Neuronal stem cell (in vitro differentiated cells): ENCODE measurements at regions not wholly inside any gene's neighbourhood (a gene's known extent, or its start where the extent isn't known, plus 50 kb on each side); places are given as distances from the start of the nearest gene placed in this dataset.
"Not testable (repeated sequence)": the region's sequence is repeated elsewhere in the genome, so short reads cannot be mapped to it uniquely, and the experiment has no call there.

Experiments used
- DNase-seq: peaks from one replicate; pipeline ENCODE4 v3.0.0-alpha.2; 2013; ENCODE audit warnings: low spot score
- H2AFZ ChIP-seq: one replicate; pipeline ENCODE4 v1.6.1; 2013; ENCODE audit warnings: mild to moderate bottlenecking, low read length, inconsistent platforms
- H2AK5ac ChIP-seq: 2 replicates; pipeline ENCODE4 v1.6.1; 2013; ENCODE audit warnings: low read depth, mild to moderate bottlenecking, inconsistent platforms, low read length, moderate library complexity, mixed read lengths
- H2BK120ac ChIP-seq: 2 replicates; pipeline ENCODE4 v1.6.1; 2013; ENCODE audit warnings: low read depth, mild to moderate bottlenecking, inconsistent platforms, low read length, moderate library complexity, mixed read lengths
- H2BK12ac ChIP-seq: one replicate; pipeline ENCODE4 v1.6.1; 2013; ENCODE audit warnings: low read length, inconsistent platforms
- H2BK15ac ChIP-seq: 2 replicates; pipeline ENCODE4 v1.6.1; 2013; ENCODE audit warnings: mild to moderate bottlenecking, low read length, inconsistent platforms, mixed read lengths
- H2BK5ac ChIP-seq: one replicate; pipeline ENCODE4 v1.6.1; 2013; ENCODE audit warnings: inconsistent platforms, mild to moderate bottlenecking, low read length, moderate library complexity
- H3K14ac ChIP-seq: one replicate; pipeline ENCODE4 v1.6.1; 2013; ENCODE audit warnings: low read length, inconsistent platforms
- H3K18ac ChIP-seq: 2 replicates; pipeline ENCODE4 v1.6.1; 2013; ENCODE audit warnings: low read length, inconsistent platforms
- H3K23ac ChIP-seq: 2 replicates; pipeline ENCODE4 v1.6.1; 2013; ENCODE audit warnings: low read depth, mild to moderate bottlenecking, mixed read lengths, low read length, inconsistent platforms; ENCODE audit not compliant: poor library complexity
- H3K27ac ChIP-seq: replicated peaks from 3 replicates; pipeline ENCODE4 v1.5.1; 2013; ENCODE audit warnings: low read length, inconsistent platforms
- H3K27me3 ChIP-seq, 3 experiments: 2 replicates each; pipeline ENCODE4 v1.6.1; 2013; ENCODE audit warnings: low read length in 3 of 3, mild to moderate bottlenecking in 2 of 3, inconsistent platforms in 1 of 3, low read depth in 1 of 3, mixed read lengths in 1 of 3, moderate library complexity in 1 of 3; ENCODE audit not compliant: control insufficient read depth in 3 of 3, insufficient read depth in 3 of 3
- H3K36me3 ChIP-seq, 2 donors: replicated peaks in 1 of 2; 2 replicates each; pipeline ENCODE4 v1.6.1; 2013; ENCODE audit warnings: low read length in 2 of 2; ENCODE audit not compliant: control insufficient read depth in 2 of 2, insufficient read depth in 2 of 2
- H3K4ac ChIP-seq: 2 replicates; pipeline ENCODE4 v1.6.1; 2013; ENCODE audit warnings: inconsistent platforms, mild to moderate bottlenecking, low read length, moderate library complexity
- H3K4me1 ChIP-seq, 2 donors: 1 replicate in 1 of 2; 2 replicates in 1 of 2; pipeline ENCODE4 v1.6.1; 2013; ENCODE audit warnings: low read length in 2 of 2, low read depth in 1 of 2; ENCODE audit not compliant: control insufficient read depth in 2 of 2, insufficient read depth in 1 of 2
- H3K4me2 ChIP-seq: one replicate; pipeline ENCODE4 v1.6.1; 2013; ENCODE audit warnings: mild to moderate bottlenecking, low read length, inconsistent platforms; ENCODE audit not compliant: insufficient read depth, poor library complexity, severe bottlenecking
- H3K4me3 ChIP-seq, 2 donors: 2 replicates each; pipeline ENCODE4 v1.5.1; 2013; ENCODE audit warnings: low read length in 2 of 2, mild to moderate bottlenecking in 2 of 2, inconsistent platforms in 1 of 2, moderate library complexity in 1 of 2
- H3K79me1 ChIP-seq: one replicate; pipeline ENCODE4 v1.6.1; 2013; ENCODE audit warnings: low read depth, mild to moderate bottlenecking, inconsistent platforms, low read length, moderate library complexity
- H3K9ac ChIP-seq: one replicate; pipeline ENCODE4 v1.6.1; 2013; ENCODE audit warnings: mild to moderate bottlenecking, low read depth, low read length, inconsistent platforms; ENCODE audit not compliant: poor library complexity
- H3K9me3 ChIP-seq, 2 donors: replicated peaks in 1 of 2; 2 replicates each; pipeline versions ENCODE3 to v1.6.1; 2013; ENCODE audit warnings: low read length in 2 of 2, mild to moderate bottlenecking in 2 of 2, inconsistent platforms in 1 of 2, low read depth in 1 of 2, mixed read lengths in 1 of 2, moderate library complexity in 1 of 2; ENCODE audit not compliant: control insufficient read depth in 2 of 2, insufficient read depth in 1 of 2
- H4K8ac ChIP-seq: one replicate; pipeline ENCODE4 v1.6.1; 2013; ENCODE audit warnings: low read depth, mild to moderate bottlenecking, inconsistent platforms, low read length, moderate library complexity
- H4K91ac ChIP-seq: one replicate; pipeline ENCODE4 v1.6.1; 2013; ENCODE audit warnings: low read length, low read depth, mild to moderate bottlenecking, inconsistent platforms; ENCODE audit not compliant: poor library complexity
- WGBS, 2 donors: extraction: QIAGEN DNeasy Blood & Tissue Kit; methylation state at CpG; one replicate each; pipeline ENCODE4 v1.1.7; 2013; ENCODE audit warnings: missing lambda C conversion rate in 2 of 2, mixed read lengths in 1 of 2; ENCODE audit not compliant: insufficient read length in 2 of 2, insufficient replicate concordance in 1 of 2; ENCODE audit errors: extremely low coverage in 2 of 2; 5-methylcytosine and 5-hydroxymethylcytosine counted together

DNA sequence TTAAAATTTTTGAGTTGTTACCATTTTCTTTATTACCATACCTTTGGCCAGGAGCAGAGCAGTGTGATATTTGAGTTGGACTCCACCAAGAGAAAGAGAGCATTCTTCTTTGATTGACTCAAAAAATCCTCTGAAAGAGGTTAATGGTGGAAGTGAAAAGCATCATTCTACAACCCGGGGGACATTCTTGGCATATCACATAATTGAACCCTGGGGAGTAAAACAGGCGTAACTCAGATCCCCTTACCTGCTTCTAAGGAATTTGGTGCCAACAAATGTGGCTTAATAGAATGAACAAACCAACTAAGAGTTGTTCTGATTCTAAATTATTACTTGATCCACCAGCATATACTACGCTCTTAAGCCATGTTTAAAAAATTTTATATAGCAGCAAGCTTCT is 351.1 kb upstream of the DEPDC1 start:
- no peak overlapping the region for H2AFZ ChIP-seq
- DNase-seq: no peak
- H3K23ac ChIP-seq: no peak overlapping the region
- H3K36me3 ChIP-seq: no peaks in the 10 kb centered on the region
- no peak overlapping the region for H4K91ac ChIP-seq
- WGBS, 2 donors: no CpG with 5 or more reads among the region's 3 CpGs
- H3K4me2 ChIP-seq: no peak overlapping the region
- H2BK15ac ChIP-seq: no peak overlapping the region
- no peaks in the 10 kb centered on the region for H3K4me1 ChIP-seq
- H3K9ac ChIP-seq: no peak overlapping the region
- no peak overlapping the region for H3K4me3 ChIP-seq
- no peak overlapping the region for H2BK12ac ChIP-seq
- no peak overlapping the region for H3K14ac ChIP-seq
- no peaks in the 10 kb centered on the region for H3K27me3 ChIP-seq
- no peaks in the 10 kb centered on the region for H3K79me1 ChIP-seq
- no peak overlapping the region for H2BK5ac ChIP-seq
- H3K4ac ChIP-seq: no peak overlapping the region
- H3K27ac ChIP-seq: no peak overlapping the region
- no peak overlapping the region for H3K18ac ChIP-seq
- no peak overlapping the region for H4K8ac ChIP-seq
- no peaks in the 10 kb centered on the region for H3K9me3 ChIP-seq
- no peak overlapping the region for H2BK120ac ChIP-seq
- no peak overlapping the region for H2AK5ac ChIP-seq

DNA sequence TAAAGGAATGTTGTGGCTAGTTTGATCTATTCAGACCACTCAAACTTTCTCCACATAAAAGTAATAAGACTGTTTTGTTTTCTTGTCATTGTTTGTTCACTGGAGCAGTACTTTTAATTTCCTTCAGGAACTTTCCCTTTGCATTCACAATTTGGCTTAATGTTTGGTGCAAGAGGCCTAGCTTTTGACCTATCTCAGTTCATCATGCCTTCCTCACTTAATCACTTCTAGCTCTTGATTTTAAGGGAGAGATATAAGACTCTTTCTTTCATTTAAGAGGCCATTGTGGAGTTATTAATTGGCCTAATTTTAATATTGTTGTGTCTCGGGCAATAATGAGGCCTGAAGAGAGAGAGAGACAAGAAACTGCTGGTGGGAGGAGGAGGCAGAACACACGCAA is 371.7 kb upstream of the DEPDC1 start:
- no peaks in the 10 kb centered on the region for H3K4me1 ChIP-seq
- H2AFZ ChIP-seq: no peak overlapping the region
- no peak overlapping the region for H2BK5ac ChIP-seq
- H3K79me1 ChIP-seq: no peaks in the 10 kb centered on the region
- H3K27me3 ChIP-seq: no peaks in the 10 kb centered on the region
- H3K9me3 ChIP-seq: peaks cover 0 to 8% of the 10 kb centered on the region in 2 donors
- no peak overlapping the region for H3K4me3 ChIP-seq
- H4K8ac ChIP-seq: no peak overlapping the region
- no peak overlapping the region for H3K9ac ChIP-seq
- no peak overlapping the region for H3K4ac ChIP-seq
- no peak overlapping the region for H3K4me2 ChIP-seq
- no peak overlapping the region for H3K27ac ChIP-seq
- no peak overlapping the region for H2BK12ac ChIP-seq
- no peak overlapping the region for H3K14ac ChIP-seq
- no peak overlapping the region for H3K23ac ChIP-seq
- no peak overlapping the region for H2AK5ac ChIP-seq
- no peak overlapping the region for H3K18ac ChIP-seq
- no peak overlapping the region for H2BK15ac ChIP-seq
- no peak overlapping the region for H2BK120ac ChIP-seq
- H4K91ac ChIP-seq: no peak overlapping the region
- DNase-seq: no peak
- H3K36me3 ChIP-seq: no peaks in the 10 kb centered on the region
- WGBS, 2 donors: no CpG with 5 or more reads among the region's 2 CpGs

DNA sequence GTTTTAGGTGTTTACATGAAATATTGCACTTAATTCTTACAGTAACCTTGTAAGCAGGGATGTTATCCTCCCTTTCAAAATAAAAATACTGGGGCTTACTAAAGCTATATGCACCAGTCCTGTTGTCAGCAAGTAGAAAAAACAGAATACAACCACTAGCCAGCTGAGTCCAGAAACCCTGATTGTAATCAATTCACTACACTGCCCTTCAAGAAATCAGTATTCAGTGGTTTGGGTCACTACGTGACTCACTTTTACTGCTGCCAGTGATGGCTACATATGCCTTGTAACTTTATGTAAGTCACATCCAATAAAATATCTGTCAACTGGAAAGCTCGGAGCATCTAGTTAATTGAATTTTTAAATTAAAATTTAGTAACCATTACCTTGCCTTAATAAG is 376.3 kb upstream of the DEPDC1 start:
- Histone ChIP-seq H3K4me2 (no peak overlapping the region), H2AFZ (no peak overlapping the region), H2AK5ac (no peak overlapping the region), H3K27ac (no peak overlapping the region), H2BK5ac (no peak overlapping the region), H3K4me1 (no peaks in the 10 kb centered on the region), H2BK12ac (no peak overlapping the region), H2BK120ac (no peak overlapping the region), H3K14ac (no peak overlapping the region), H4K8ac (no peak overlapping the region), H3K23ac (no peak overlapping the region), H2BK15ac (no peak overlapping the region), H3K4me3 (no peak overlapping the region), H4K91ac (no peak overlapping the region), H3K4ac (no peak overlapping the region), H3K9me3 (peaks cover 0 to 2% of the 10 kb centered on the region in 2 donors), H3K36me3 (no peaks in the 10 kb centered on the region), H3K79me1 (no peaks in the 10 kb centered on the region), H3K27me3 (no peaks in the 10 kb centered on the region), H3K9ac (no peak overlapping the region), H3K18ac (no peak overlapping the region)
- WGBS, 2 donors: no CpG with 5 or more reads among the region's 2 CpGs
- DNase-seq: no peak

DNA sequence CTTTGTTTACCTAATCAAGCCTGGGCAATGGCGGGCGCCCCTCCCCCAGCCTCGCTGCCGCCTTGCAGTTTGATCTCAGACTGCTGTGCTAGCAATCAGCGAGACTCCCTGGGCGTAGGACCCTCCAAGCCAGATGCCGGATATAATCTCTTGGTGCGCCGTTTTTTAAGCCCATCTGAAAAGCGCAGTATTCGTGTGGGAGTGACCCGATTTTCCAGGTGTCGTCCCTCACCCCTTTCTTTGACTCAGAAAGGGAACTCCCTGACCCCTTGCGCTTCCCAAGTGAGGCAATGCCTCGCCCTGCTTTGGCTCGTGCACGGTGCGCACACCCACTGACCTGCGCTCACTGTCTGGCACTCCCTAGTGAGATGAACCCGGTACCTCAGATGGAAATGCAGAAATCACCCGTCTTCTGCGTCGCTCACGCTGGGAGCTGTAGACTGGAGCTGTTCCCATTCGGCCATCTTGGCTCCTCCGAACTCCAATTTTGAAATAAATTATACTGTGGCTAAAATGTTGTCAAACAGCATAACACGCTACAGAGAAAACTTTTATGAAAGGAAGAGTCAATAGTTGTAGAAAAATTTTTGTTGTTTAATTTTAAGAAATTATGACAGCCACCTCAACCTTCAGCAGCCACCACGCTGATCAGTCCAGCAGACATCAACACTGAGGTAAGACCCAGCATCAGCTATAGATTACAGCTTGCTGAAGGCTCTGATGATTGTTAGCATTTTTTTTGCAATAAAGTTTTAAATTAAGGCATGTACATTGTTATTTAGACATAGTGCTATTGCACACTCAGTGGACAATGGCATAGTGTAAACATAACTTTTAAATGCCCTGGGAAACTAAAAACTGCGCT is 384.7 kb upstream of the DEPDC1 start:
- H4K8ac ChIP-seq, H3K4me1 ChIP-seq, H3K9ac ChIP-seq, H2BK5ac ChIP-seq, H3K18ac ChIP-seq, DNase-seq, H3K27me3 ChIP-seq, H4K91ac ChIP-seq, H2BK15ac ChIP-seq, H3K4me2 ChIP-seq, H3K9me3 ChIP-seq, H3K14ac ChIP-seq, H3K79me1 ChIP-seq, H2AK5ac ChIP-seq, H3K36me3 ChIP-seq, H3K27ac ChIP-seq, H3K4ac ChIP-seq, H2BK12ac ChIP-seq, H3K23ac ChIP-seq, H2BK120ac ChIP-seq: not testable (repeated sequence)
- Histone ChIP-seq H3K4me3 (peak overlapping the region in 1 of 2 donors; percentile 23), H2AFZ (peak overlapping the region; percentile 77)
- no CpG with 5 or more reads among the region's 29 CpGs for WGBS, 2 donors
